ENCODE measurements at regions not wholly inside any gene's neighbourhood (a gene's known extent, or its start where the extent isn't known, plus 50 kb on each side); places are given as distances from the start of the nearest gene placed in this dataset.

DNA sequence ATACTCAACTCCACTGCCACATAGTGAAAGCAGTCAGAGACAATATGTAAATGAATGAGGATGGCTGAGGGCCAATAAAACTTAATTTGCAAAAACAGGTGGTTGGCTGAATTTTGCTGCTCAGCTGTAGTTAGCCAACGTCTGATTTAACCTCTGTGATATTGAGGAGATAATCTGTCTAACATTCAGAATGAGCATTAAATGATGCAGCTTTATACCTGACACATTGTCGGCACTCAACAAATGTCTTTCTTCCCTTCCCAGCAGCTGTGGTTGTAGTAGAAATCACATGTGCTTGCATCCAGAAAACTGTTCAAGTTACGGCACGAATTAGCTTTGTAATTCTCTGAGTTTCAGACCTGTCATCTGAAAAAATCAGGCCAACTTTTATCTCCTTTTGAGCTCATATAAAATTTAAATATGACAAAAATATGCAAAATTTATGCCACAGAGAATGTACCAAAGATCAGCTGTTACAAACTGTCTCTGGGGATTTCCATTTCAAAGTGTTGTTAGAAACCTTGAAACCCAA is 1239.7 kb downstream of the GATA3 start:
- TF ChIP-seq, protein P1, sequence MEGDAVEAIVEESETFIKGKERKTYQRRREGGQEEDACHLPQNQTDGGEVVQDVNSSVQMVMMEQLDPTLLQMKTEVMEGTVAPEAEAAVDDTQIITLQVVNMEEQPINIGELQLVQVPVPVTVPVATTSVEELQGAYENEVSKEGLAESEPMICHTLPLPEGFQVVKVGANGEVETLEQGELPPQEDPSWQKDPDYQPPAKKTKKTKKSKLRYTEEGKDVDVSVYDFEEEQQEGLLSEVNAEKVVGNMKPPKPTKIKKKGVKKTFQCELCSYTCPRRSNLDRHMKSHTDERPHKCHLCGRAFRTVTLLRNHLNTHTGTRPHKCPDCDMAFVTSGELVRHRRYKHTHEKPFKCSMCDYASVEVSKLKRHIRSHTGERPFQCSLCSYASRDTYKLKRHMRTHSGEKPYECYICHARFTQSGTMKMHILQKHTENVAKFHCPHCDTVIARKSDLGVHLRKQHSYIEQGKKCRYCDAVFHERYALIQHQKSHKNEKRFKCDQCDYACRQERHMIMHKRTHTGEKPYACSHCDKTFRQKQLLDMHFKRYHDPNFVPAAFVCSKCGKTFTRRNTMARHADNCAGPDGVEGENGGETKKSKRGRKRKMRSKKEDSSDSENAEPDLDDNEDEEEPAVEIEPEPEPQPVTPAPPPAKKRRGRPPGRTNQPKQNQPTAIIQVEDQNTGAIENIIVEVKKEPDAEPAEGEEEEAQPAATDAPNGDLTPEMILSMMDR (IDR thresholded peaks at IDR 0.05), result no peak
- no peak for ATAC-seq (ENCODE audit: low FRiP score)
- DNase-seq (ENCODE audit: low spot score), result no peak

DNA sequence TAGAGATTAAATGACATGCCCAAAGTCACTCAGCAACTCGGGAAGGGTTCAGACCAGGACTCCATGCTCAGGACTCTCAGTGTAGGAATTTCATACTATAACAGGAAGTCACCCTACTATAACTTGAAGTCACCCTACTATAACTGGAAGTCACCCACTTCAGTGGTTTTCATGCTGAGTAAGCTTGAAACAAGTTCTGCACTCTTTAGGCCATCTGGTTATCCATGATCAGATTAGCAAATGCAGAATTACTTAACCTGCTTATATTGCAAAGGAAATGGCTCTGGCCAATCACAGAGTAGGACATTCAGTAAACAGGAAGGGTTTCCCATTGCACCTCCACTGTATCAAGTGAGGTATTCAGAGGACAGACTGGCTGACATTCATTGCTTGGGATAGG is 1240.4 kb downstream of the GATA3 start:
- TF ChIP-seq, protein P1 (IDR thresholded peaks at IDR 0.05), result no peak
- ATAC-seq (ENCODE audit: low FRiP score), result no peak
- no peak for DNase-seq (ENCODE audit: low spot score)

- no peak for ATAC-seq (ENCODE audit: low FRiP score)
- DNase-seq (ENCODE audit: low spot score), result no peak
- TF ChIP-seq, protein P1 (IDR thresholded peaks at IDR 0.05), result no peak
Measured at GRCh38 chr10:9296190-9296589, 1241.7 kb downstream of the GATA3 start.

DNA sequence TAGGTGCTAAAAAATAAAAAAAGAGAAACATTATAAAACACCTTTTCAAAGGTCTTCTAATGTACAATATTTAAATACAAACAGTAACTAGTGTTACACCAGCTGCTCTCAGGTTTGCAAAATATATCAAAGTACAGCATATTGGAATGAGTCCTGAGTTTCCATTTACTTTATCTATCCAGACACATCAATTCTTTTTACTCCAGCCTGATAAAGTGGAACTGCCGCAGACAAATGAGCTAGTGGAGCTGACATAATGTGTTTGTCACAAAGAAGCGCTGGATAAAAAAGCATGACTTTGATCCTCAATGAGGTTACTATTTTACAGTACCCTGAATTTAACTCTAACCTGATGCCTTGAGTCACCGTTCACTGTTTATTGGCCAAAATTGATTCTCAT is 1243.1 kb downstream of the GATA3 start:
- DNase-seq (ENCODE audit: low spot score), result no peak
- TF ChIP-seq, protein P1 (IDR thresholded peaks at IDR 0.05), result no peak
- no peak for ATAC-seq (ENCODE audit: low FRiP score)

DNA sequence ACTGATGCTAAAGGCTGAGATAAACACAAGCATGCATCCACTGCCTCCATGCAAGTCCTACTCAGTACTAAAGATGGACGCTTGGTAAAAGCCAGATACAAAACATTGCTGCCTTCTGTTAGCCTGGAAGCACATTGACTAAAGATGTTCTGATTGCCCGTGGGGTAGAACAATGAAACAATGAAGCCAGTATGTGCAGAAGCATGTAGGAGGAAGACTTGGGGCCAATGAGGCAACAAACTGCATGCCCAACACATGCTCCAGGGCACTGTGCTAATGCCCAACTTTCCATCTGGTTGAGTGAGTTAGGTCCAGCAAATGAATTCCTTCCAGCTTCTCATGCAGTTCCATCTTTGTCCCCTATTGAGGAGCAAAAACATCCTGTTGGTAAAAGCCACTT is 1245.5 kb downstream of the GATA3 start:
- no peak for ATAC-seq (ENCODE audit: low FRiP score)
- TF ChIP-seq, protein P1 (IDR thresholded peaks at IDR 0.05), result no peak

GRCh38 chr10:9301148-9301547 is 1246.7 kb downstream of the GATA3 start:
- no peak for DNase-seq (ENCODE audit: low spot score)
- TF ChIP-seq, protein P1 (IDR thresholded peaks at IDR 0.05), result no peak
- ATAC-seq (ENCODE audit: low FRiP score), result no peak

More for the DNA sequence above, 1245.5 kb downstream of the GATA3 start:
- no peak for DNase-seq (ENCODE audit: low spot score)

DNA sequence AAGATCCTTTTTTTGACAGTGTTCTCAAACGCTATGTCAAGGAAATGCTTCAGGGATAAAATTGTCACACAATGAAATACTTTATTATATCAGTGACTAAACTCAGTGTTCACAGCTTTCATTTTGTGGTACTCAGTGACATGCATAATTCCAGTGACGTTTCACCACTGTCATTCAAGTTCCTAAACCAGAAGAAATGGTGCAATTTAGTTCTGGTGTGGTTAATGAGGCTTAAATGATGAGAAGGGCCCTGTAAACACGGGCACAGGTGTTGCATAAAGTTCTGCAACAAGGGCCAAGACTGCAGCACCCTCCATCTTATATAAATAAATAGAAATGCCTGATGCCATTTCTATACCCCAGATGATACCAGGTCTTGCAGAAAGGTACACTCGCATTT is 1247.1 kb downstream of the GATA3 start:
- no peak for ATAC-seq (ENCODE audit: low FRiP score)
- TF ChIP-seq, protein P1 (IDR thresholded peaks at IDR 0.05), result no peak
- DNase-seq (ENCODE audit: low spot score), result no peak
